IMR-90 (cell line): ENCODE measurements at regions not wholly inside any gene's neighbourhood (a gene's known extent, or its start where the extent isn't known, plus 50 kb on each side); places are given as distances from the start of the nearest gene placed in this dataset.

Experiments used
- ATAC-seq: fragments of 200-7000 bp; cut with Tn5 transposase; 2 replicates; pipeline ENCODE4 v1.9.1; 2020; ENCODE audit warnings: low read depth, mild to moderate bottlenecking, moderate library complexity
- BruUV-seq: library from RNA; stranded (reverse); fragments of 400-500 nt; replicated peaks from 2 replicates; lab custom pipeline; 2021; lab: Mats Ljungman, UMichigan
- CTCF ChIA-PET: fragments of 300-600 bp; formaldehyde crosslinking; extraction: SDS; loops from one replicate; lab custom pipeline; 2021; ENCODE audit warnings: antibody characterized with exemption; lab: Yijun Ruan, JAX
- POLR2A ChIA-PET: fragments of 300-600 bp; sonication (Branson Sonifier 250); formaldehyde crosslinking; loops from one replicate; lab custom pipeline; 2022; ENCODE audit warnings: antibody characterized with exemption; ENCODE audit not compliant: unreplicated experiment; lab: Charles Lee
- DNase-seq: peaks from one replicate; pipeline ENCODE4 v3.0.0; 2013
- H2AFZ ChIP-seq: replicated peaks from 2 replicates; pipeline ENCODE3; 2013; ENCODE audit warnings: low read length, mild to moderate bottlenecking; ENCODE audit not compliant: poor library complexity
- H2AK5ac ChIP-seq: 2 replicates; pipeline ENCODE4 v1.6.1; 2013; ENCODE audit warnings: low read depth, low read length, inconsistent platforms
- H2AK9ac ChIP-seq: replicated peaks from 2 replicates; pipeline ENCODE3; 2013; ENCODE audit warnings: mild to moderate bottlenecking, low read depth, low read length, moderate library complexity; ENCODE audit not compliant: poor library complexity
- H2BK120ac ChIP-seq: 2 replicates; pipeline ENCODE4 v1.6.1; 2013; ENCODE audit warnings: low read depth, low read length, inconsistent platforms
- H2BK15ac ChIP-seq: 3 replicates; pipeline ENCODE4 v1.6.1; 2013; ENCODE audit warnings: low read depth, low read length, inconsistent platforms
- H2BK20ac ChIP-seq: 2 replicates; pipeline ENCODE4 v1.6.1; 2013; ENCODE audit warnings: low read depth, mild to moderate bottlenecking, inconsistent platforms, low read length, moderate library complexity
- H2BK5ac ChIP-seq: 2 replicates; pipeline ENCODE4 v1.6.1; 2013; ENCODE audit warnings: mild to moderate bottlenecking, low read depth, low read length, inconsistent platforms; ENCODE audit not compliant: poor library complexity, severe bottlenecking
- H3K14ac ChIP-seq: replicated peaks from 2 replicates; pipeline ENCODE4 v1.6.1; 2013; ENCODE audit warnings: low read depth, low read length, inconsistent platforms
- H3K18ac ChIP-seq: 2 replicates; pipeline ENCODE4 v1.6.1; 2013; ENCODE audit warnings: low read depth, low read length, control low read depth
- H3K23ac ChIP-seq: 2 replicates; pipeline ENCODE4 v1.6.1; 2013; ENCODE audit warnings: low read depth, low read length, inconsistent platforms
- H3K27ac ChIP-seq: 2 replicates; pipeline ENCODE4 v1.5.1; 2013; ENCODE audit warnings: mild to moderate bottlenecking, control low read depth, low read length; ENCODE audit not compliant: insufficient read depth
- H3K27me3 ChIP-seq: 2 replicates; pipeline ENCODE4 v1.6.1; 2013; ENCODE audit warnings: low read length; ENCODE audit not compliant: control insufficient read depth, insufficient read depth
- H3K36me3 ChIP-seq: 2 replicates; pipeline ENCODE4 v1.6.1; 2013; ENCODE audit warnings: low read length, mixed read lengths; ENCODE audit not compliant: control insufficient read depth, insufficient read depth
- H3K4ac ChIP-seq: 2 replicates; pipeline ENCODE4 v1.6.1; 2013; ENCODE audit warnings: low read depth, low read length, inconsistent platforms
- H3K4me1 ChIP-seq: 2 replicates; pipeline ENCODE4 v1.6.1; 2013; ENCODE audit warnings: low read length, mixed read lengths; ENCODE audit not compliant: control insufficient read depth, insufficient read depth
- H3K4me2 ChIP-seq: 2 replicates; pipeline ENCODE4 v1.6.1; 2013; ENCODE audit warnings: low read depth, mild to moderate bottlenecking, control low read depth, low read length, moderate library complexity
- H3K4me3 ChIP-seq: 2 replicates; pipeline ENCODE4 v1.5.1; 2013; ENCODE audit warnings: low read depth, mild to moderate bottlenecking, control low read depth, low read length, moderate library complexity; ENCODE audit not compliant: insufficient read depth
- H3K56ac ChIP-seq: 2 replicates; pipeline ENCODE4 v1.6.1; 2013; ENCODE audit warnings: low read length, inconsistent platforms; ENCODE audit not compliant: insufficient read depth; ENCODE audit errors: extremely low read depth
- H3K79me1 ChIP-seq, 2 experiments: 2 replicates each; pipeline ENCODE4 v1.6.1; 2013; ENCODE audit warnings: low read length in 2 of 2, inconsistent platforms in 1 of 2, low read depth in 1 of 2
- H3K9ac ChIP-seq: 2 replicates; pipeline ENCODE4 v1.6.1; 2013; ENCODE audit warnings: low read depth, low read length, control low read depth
- H3K9me1 ChIP-seq: 2 replicates; pipeline ENCODE4 v1.6.1; 2013; ENCODE audit warnings: low read length, inconsistent platforms; ENCODE audit not compliant: insufficient read depth
- H3K9me3 ChIP-seq: 2 replicates; pipeline ENCODE4 v1.6.1; 2013; ENCODE audit warnings: low read length; ENCODE audit not compliant: control insufficient read depth, insufficient read depth
- H4K20me1 ChIP-seq: 2 replicates; pipeline ENCODE4 v1.6.1; 2013; ENCODE audit warnings: low read length, inconsistent platforms; ENCODE audit not compliant: insufficient read depth
- H4K5ac ChIP-seq: 2 replicates; pipeline ENCODE4 v1.6.1; 2013; ENCODE audit warnings: mild to moderate bottlenecking, low read depth, low read length, control low read depth
- H4K8ac ChIP-seq, 2 experiments: 2 replicates each; pipeline ENCODE4 v1.6.1; 2013; ENCODE audit warnings: low read depth in 2 of 2, low read length in 2 of 2, control low read depth in 1 of 2, inconsistent platforms in 1 of 2
- H4K91ac ChIP-seq: 2 replicates; pipeline ENCODE4 v1.6.1; 2013; ENCODE audit warnings: low read depth, low read length, inconsistent platforms; ENCODE audit not compliant: insufficient read depth
- BHLHE40 ChIP-seq: fragments of 150-350 bp; IDR thresholded peaks from 2 replicates; pipeline ENCODE4 v1.6.1; 2016; ENCODE audit warnings: mild to moderate bottlenecking, low read depth, low read length
- CEBPB ChIP-seq: IDR thresholded peaks from 2 replicates; pipeline ENCODE4 v1.6.1; 2012; ENCODE audit warnings: low read depth, low read length, improper control_type of control experiment
- CTCF ChIP-seq: conservative IDR thresholded peaks from 2 replicates; pipeline ENCODE4 v1.5.1; 2012; ENCODE audit warnings: mild to moderate bottlenecking, low read depth, low read length, improper control_type of control experiment
- ELK1 ChIP-seq: fragments of 150-350 bp; IDR thresholded peaks from 2 replicates; pipeline ENCODE4 v1.6.1; 2016; ENCODE audit warnings: low read depth, mild to moderate bottlenecking, low read length, moderate library complexity, borderline replicate concordance
- MAFK ChIP-seq: IDR thresholded peaks from 2 replicates; pipeline ENCODE4 v1.6.1; 2012; ENCODE audit warnings: low read depth, low read length, improper control_type of control experiment
- MAZ ChIP-seq: IDR thresholded peaks from 2 replicates; pipeline ENCODE4 v1.6.1; 2012; ENCODE audit warnings: low read depth, mild to moderate bottlenecking, low read length, improper control_type of control experiment, moderate library complexity, borderline replicate concordance
- MXI1 ChIP-seq: IDR thresholded peaks from 2 replicates; pipeline ENCODE4 v1.6.1; 2012; ENCODE audit warnings: low read depth, mild to moderate bottlenecking, low read length, moderate library complexity, borderline replicate concordance
- NFE2L2 ChIP-seq: fragments of 150-350 bp; IDR thresholded peaks from 2 replicates; pipeline ENCODE4 v1.6.1; 2016; ENCODE audit warnings: low read depth, mild to moderate bottlenecking, low read length
- POLR2A ChIP-seq: IDR thresholded peaks from 2 replicates; pipeline ENCODE4 v1.6.1; 2012; ENCODE audit warnings: mild to moderate bottlenecking, low read depth, low read length
- RAD21 ChIP-seq: IDR thresholded peaks from 2 replicates; pipeline ENCODE4 v1.6.1; 2012; ENCODE audit warnings: low read length, improper control_type of control experiment
- RCOR1 ChIP-seq: IDR thresholded peaks from 2 replicates; pipeline ENCODE4 v1.6.1; 2012; ENCODE audit warnings: mild to moderate bottlenecking, low read length, improper control_type of control experiment; ENCODE audit not compliant: insufficient replicate concordance
- RFX5 ChIP-seq: IDR thresholded peaks from 2 replicates; pipeline ENCODE4 v1.8.0; 2012; ENCODE audit warnings: low read depth, mild to moderate bottlenecking, low read length, moderate library complexity
- SMC3 ChIP-seq: fragments of 150-350 bp; IDR thresholded peaks from 2 replicates; pipeline ENCODE4 v1.6.1; 2016; ENCODE audit warnings: low read depth, mild to moderate bottlenecking, antibody characterized with exemption, low read length, moderate library complexity
- USF2 ChIP-seq: fragments of 150-350 bp; IDR thresholded peaks from 2 replicates; pipeline ENCODE4 v1.6.1; 2017; ENCODE audit warnings: mild to moderate bottlenecking, antibody characterized with exemption, low read length, low read depth
- dilution Hi-C: fragments of 300-500 bp; cut with HindIII; formaldehyde crosslinking; loops from one replicate; pipeline ENCODE4 v1.14.3; 2018; ENCODE audit warnings: low sequenced_read_pairs; ENCODE audit not compliant: unreplicated experiment
- in situ Hi-C: fragments of 300-500 bp; cut with MboI; formaldehyde crosslinking; loops from 3 replicates; pipeline ENCODE4 v1.14.3; 2019; ENCODE audit warnings: low sequenced_read_pairs, inconsistent platforms, mixed read lengths
- intact Hi-C: fragments of 100-400 bp; cut with micrococcal nuclease; formaldehyde crosslinking; loops from 2 replicates; pipeline ENCODE4 v1.10.0; 2022

- no peak overlapping the region for H2BK5ac ChIP-seq
- POLR2A ChIA-PET, result no interaction called here
- in situ Hi-C loops (no loop called here), intact Hi-C loops (no loop called here), dilution Hi-C loops (no loop called here)
- no peak overlapping the region for H2AFZ ChIP-seq
- CTCF ChIA-PET, result no interaction called here
- H3K9me3 ChIP-seq, result no peaks in the 10 kb centered on the region
- no peaks in the 10 kb centered on the region for H3K79me1 ChIP-seq
- no peaks in the 10 kb centered on the region for H3K36me3 ChIP-seq
- no peak for ATAC-seq
- H2BK15ac ChIP-seq, result no peak overlapping the region
- BruUV-seq, result no TSS peak
- H4K5ac ChIP-seq, result no peak overlapping the region
- H3K56ac ChIP-seq, result no peak overlapping the region
- no peak overlapping the region for H2AK9ac ChIP-seq
- H3K9me1 ChIP-seq, result no peaks in the 10 kb centered on the region
- no peak overlapping the region for H3K9ac ChIP-seq
- H3K27me3 ChIP-seq, result no peaks in the 10 kb centered on the region
- no peak overlapping the region for H2BK20ac ChIP-seq
- no peak overlapping the region for H2AK5ac ChIP-seq
- DNase-seq, result no peak
- no peak overlapping the region for H3K4ac ChIP-seq
- no peaks in the 10 kb centered on the region for H3K4me1 ChIP-seq
- no peak overlapping the region for H3K4me3 ChIP-seq
- TF ChIP-seq MXI1 (no peak), SMC3 (no peak), USF2 (no peak), RFX5 (no peak), RAD21 (no peak), BHLHE40 (no peak), NFE2L2 (no peak), CTCF (no peak), POLR2A (no peak), ELK1 (no peak), RCOR1 (no peak), CEBPB (no peak), MAFK (no peak), MAZ (no peak)
- no peak overlapping the region for H3K14ac ChIP-seq
- H4K8ac ChIP-seq, result no peak overlapping the region
- H3K27ac ChIP-seq, result no peak overlapping the region
- no peaks in the 10 kb centered on the region for H4K20me1 ChIP-seq
- no peak overlapping the region for H3K4me2 ChIP-seq
- H2BK120ac ChIP-seq, result no peak overlapping the region
- H3K18ac ChIP-seq, result no peak overlapping the region
- no peak overlapping the region for H4K91ac ChIP-seq
- H3K23ac ChIP-seq, result no peak overlapping the region
These were observed 88.6 kb upstream of the GGTLC1 start for GRCh38 chr20:24077145-24077544.
